H1 (cell line): ENCODE measurements at regions not wholly inside any gene's neighbourhood (a gene's known extent, or its start where the extent isn't known, plus 50 kb on each side); places are given as distances from the start of the nearest gene placed in this dataset.

ENCODE experiments used
- CTCF ChIA-PET: fragments of 300-600 bp; sonication (Branson Sonifier 250); formaldehyde crosslinking; loops from one replicate; lab custom pipeline; 2021; ENCODE audit not compliant: partially characterized antibody; lab: Charles Lee
- POLR2A ChIA-PET: fragments of 300-600 bp; sonication (Branson Sonifier 250); formaldehyde crosslinking; loops from one replicate; lab custom pipeline; 2021; ENCODE audit warnings: inconsistent platforms; ENCODE audit not compliant: partially characterized antibody; lab: Charles Lee
- DNase-seq, 2 experiments: peaks; one replicate each; pipeline versions ENCODE4 v3.0.0 to v3.0.0-alpha.2; 2010 to 2022; ENCODE audit warnings: low spot score in 2 of 2, low read depth in 1 of 2, mixed read lengths in 1 of 2
- FAIRE-seq: peaks from 2 replicates; lab custom pipeline; 2011; peaks lifted over from hg19 to GRCh38; lab: Jason Lieb, UNC
- H2AFZ ChIP-seq: 2 replicates; pipeline ENCODE4 v1.8.1; 2012; ENCODE audit warnings: low read length, inconsistent platforms
- H2AK5ac ChIP-seq: 2 replicates; pipeline ENCODE4 v1.6.1; 2013; ENCODE audit warnings: low read depth, low read length
- H2BK120ac ChIP-seq: replicated peaks from 2 replicates; pipeline ENCODE3; 2013; ENCODE audit warnings: low read depth, low read length, inconsistent platforms
- H2BK12ac ChIP-seq: 2 replicates; pipeline ENCODE4 v1.6.1; 2013; ENCODE audit warnings: low read depth, low read length
- H2BK15ac ChIP-seq: 2 replicates; pipeline ENCODE4 v1.6.1; 2013; ENCODE audit warnings: low read length
- H2BK20ac ChIP-seq: 2 replicates; pipeline ENCODE4 v1.6.1; 2013; ENCODE audit warnings: low read length
- H2BK5ac ChIP-seq: 2 replicates; pipeline ENCODE4 v1.6.1; 2013; ENCODE audit warnings: low read depth, low read length
- H3K14ac ChIP-seq: 2 replicates; pipeline ENCODE4 v1.6.1; 2013; ENCODE audit warnings: inconsistent platforms; ENCODE audit not compliant: insufficient read length
- H3K18ac ChIP-seq: 2 replicates; pipeline ENCODE4 v1.6.1; 2013; ENCODE audit warnings: low read length; ENCODE audit errors: extremely low read depth
- H3K23ac ChIP-seq: 2 replicates; pipeline ENCODE4 v1.6.1; 2013; ENCODE audit warnings: inconsistent platforms; ENCODE audit not compliant: insufficient read length
- H3K23me2 ChIP-seq: 2 replicates; pipeline ENCODE4 v1.6.1; 2013; ENCODE audit warnings: low read depth, low read length
- H3K27ac ChIP-seq: 2 replicates; pipeline ENCODE4 v1.6.1; 2011; ENCODE audit warnings: low read depth, low read length, inconsistent platforms
- H3K27me3 ChIP-seq, 4 experiments: replicated peaks in 1 of 4; 1 replicate in 1 of 4; 2 replicates in 3 of 4; pipeline versions ENCODE4 v1.6.1 to v1.8.1; 2011 to 2013; ENCODE audit warnings: low read length in 3 of 4, mild to moderate bottlenecking in 3 of 4, inconsistent platforms in 2 of 4, mixed read lengths in 2 of 4, moderate library complexity in 1 of 4; ENCODE audit not compliant: control insufficient read depth in 3 of 4, insufficient read depth in 3 of 4; ENCODE audit errors: extremely low read depth in 1 of 4
- H3K36me3 ChIP-seq, 4 experiments: 2 replicates each; pipeline versions ENCODE4 v1.6.1 to v1.8.1; 2011 to 2013; ENCODE audit warnings: mild to moderate bottlenecking in 4 of 4, low read length in 3 of 4, moderate library complexity in 2 of 4, control low read depth in 1 of 4, inconsistent platforms in 1 of 4; ENCODE audit not compliant: insufficient read depth in 4 of 4, control insufficient read depth in 2 of 4
- H3K4ac ChIP-seq: replicated peaks from 2 replicates; pipeline ENCODE3; 2013; ENCODE audit warnings: low read length, low read depth, mixed read lengths, inconsistent platforms; ENCODE audit not compliant: insufficient read length
- H3K4me1 ChIP-seq, 4 experiments: replicated peaks in 1 of 4; 1 replicate in 1 of 4; 2 replicates in 3 of 4; pipeline versions ENCODE4 v1.6.1 to v1.8.1; 2011 to 2013; ENCODE audit warnings: low read length in 3 of 4, inconsistent platforms in 2 of 4, mixed read lengths in 1 of 4; ENCODE audit not compliant: insufficient read depth in 4 of 4, control insufficient read depth in 3 of 4
- H3K4me2 ChIP-seq, 2 experiments: 2 replicates each; pipeline versions ENCODE4 v1.6.1 to v1.8.1; 2011 to 2013; ENCODE audit warnings: low read depth in 2 of 2, low read length in 2 of 2, control low read depth in 1 of 2, inconsistent platforms in 1 of 2, mild to moderate bottlenecking in 1 of 2; ENCODE audit not compliant: insufficient read depth in 1 of 2
- H3K4me3 ChIP-seq, 4 experiments: fragments of 200-600, 300-600 bp in 1 of 4; sonication (generic), shearing (Covaris generic), sonication (Bioruptor Twin) in 1 of 4; 2 replicates each; pipeline versions ENCODE4 v1.5.1 to v1.8.1; 2011 to 2016; ENCODE audit warnings: low read length in 4 of 4, low read depth in 3 of 4, control low read depth in 2 of 4, inconsistent platforms in 2 of 4, mild to moderate bottlenecking in 2 of 4, mixed read lengths in 1 of 4, moderate library complexity in 1 of 4; ENCODE audit not compliant: insufficient read depth in 2 of 4; ENCODE audit errors: extremely low read depth in 1 of 4
- H3K56ac ChIP-seq: replicated peaks from 2 replicates; pipeline ENCODE3; 2013; ENCODE audit warnings: low read depth, mild to moderate bottlenecking, mixed read lengths, low read length, inconsistent platforms; ENCODE audit not compliant: insufficient read length
- H3K79me1 ChIP-seq: 2 replicates; pipeline ENCODE4 v1.6.1; 2013; ENCODE audit warnings: low read depth, low read length, control low read depth
- H3K79me2 ChIP-seq, 2 experiments: 2 replicates each; pipeline versions ENCODE4 v1.6.1 to v1.8.1; 2012 to 2013; ENCODE audit warnings: low read length in 2 of 2, mild to moderate bottlenecking in 2 of 2, inconsistent platforms in 1 of 2; ENCODE audit not compliant: insufficient read depth in 2 of 2, control insufficient read depth in 1 of 2
- H3K9ac ChIP-seq, 4 experiments: replicated peaks in 1 of 4; 1 replicate in 1 of 4; 2 replicates in 3 of 4; pipeline versions ENCODE4 v1.6.1 to v1.8.1; 2011 to 2013; ENCODE audit warnings: low read depth in 3 of 4, low read length in 3 of 4, control low read depth in 2 of 4, mild to moderate bottlenecking in 2 of 4, moderate library complexity in 2 of 4, inconsistent platforms in 1 of 4; ENCODE audit errors: extremely low read depth in 1 of 4
- H3K9me3 ChIP-seq, 2 experiments: 2 replicates each; pipeline versions ENCODE4 v1.6.1 to v1.8.1; 2012 to 2013; ENCODE audit warnings: mild to moderate bottlenecking in 2 of 2, moderate library complexity in 2 of 2, control low read depth in 1 of 2, inconsistent platforms in 1 of 2, low read depth in 1 of 2, low read length in 1 of 2, mixed read lengths in 1 of 2; ENCODE audit not compliant: insufficient read depth in 2 of 2
- H4K20me1 ChIP-seq, 2 experiments: replicated peaks in 1 of 2; 2 replicates each; pipeline versions ENCODE3 to v1.8.1; 2011 to 2013; ENCODE audit warnings: inconsistent platforms in 2 of 2, low read length in 2 of 2, mild to moderate bottlenecking in 1 of 2; ENCODE audit not compliant: insufficient read depth in 2 of 2, control insufficient read depth in 1 of 2
- H4K5ac ChIP-seq: 2 replicates; pipeline ENCODE4 v1.6.1; 2013; ENCODE audit warnings: low read length, low read depth, mixed read lengths, inconsistent platforms; ENCODE audit not compliant: insufficient read length
- H4K8ac ChIP-seq: 2 replicates; pipeline ENCODE4 v1.8.0; 2013; ENCODE audit warnings: mild to moderate bottlenecking, moderate library complexity, low read length, inconsistent platforms; ENCODE audit not compliant: insufficient read depth; ENCODE audit errors: extremely low read depth
- H4K91ac ChIP-seq: replicated peaks from 2 replicates; pipeline ENCODE3; 2013; ENCODE audit warnings: low read length, mixed read lengths, inconsistent platforms; ENCODE audit not compliant: insufficient read length
- SIN3A ChIP-seq, 2 experiments: IDR thresholded peaks in 1 of 2; conservative IDR thresholded peaks in 1 of 2; 2 replicates each; pipeline ENCODE4 v1.6.1; 2011 to 2012; ENCODE audit warnings: low read length in 2 of 2, improper control_type of control experiment in 1 of 2, low read depth in 1 of 2, mild to moderate bottlenecking in 1 of 2
- SUZ12 ChIP-seq: fragments of 200-600 bp; sonication (generic); IDR thresholded peaks from 2 replicates; pipeline ENCODE4 v1.6.1; 2012; ENCODE audit warnings: mild to moderate bottlenecking, inconsistent platforms, low read length, moderate library complexity, mixed read lengths
- WGBS, 2 experiments: shearing (Covaris generic) in 1 of 2; methylation state at CpG; one replicate each; pipeline versions ENCODE4 v1.1.6 to v1.1.7; 2013 to 2015; ENCODE audit warnings: low lambda C conversion rate in 2 of 2, mixed read lengths in 2 of 2, inconsistent platforms in 1 of 2, low coverage in 1 of 2, missing lambda C conversion rate in 1 of 2; ENCODE audit not compliant: insufficient replicate concordance in 2 of 2, insufficient coverage in 1 of 2, insufficient read length in 1 of 2; ENCODE audit errors: extremely low coverage in 1 of 2, missing lambda C conversion rate in 1 of 2; 5-methylcytosine and 5-hydroxymethylcytosine counted together

DNA sequence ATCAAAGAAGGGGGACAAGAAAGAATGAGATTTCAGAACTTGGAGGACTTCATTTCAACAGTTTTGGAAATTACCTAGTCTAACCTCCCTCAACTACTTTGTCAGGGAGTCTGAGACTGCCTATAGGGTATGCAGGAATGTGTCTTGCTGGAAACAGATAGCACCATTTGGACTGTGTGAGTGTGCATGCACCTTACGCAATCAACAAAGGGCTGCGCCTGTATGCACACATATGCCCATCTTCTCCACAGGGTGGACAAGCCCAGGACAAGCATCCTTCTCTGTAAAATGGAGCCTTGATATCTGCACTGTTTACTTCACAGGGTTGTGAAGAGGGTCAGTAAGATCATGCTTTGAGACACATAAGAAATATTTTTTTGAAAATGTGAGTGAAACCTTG is 305.7 kb upstream of the ASIC2 start:
- H4K8ac ChIP-seq, result no peak overlapping the region
- POLR2A ChIA-PET, result no interaction called here
- H4K20me1 ChIP-seq, result no peaks in the 10 kb centered on the region
- peaks cover 0 to 6% (median 0%) of the 10 kb centered on the region in 4 experiments; a peak in 1 of 7 replicates for H3K4me1 ChIP-seq
- H2BK5ac ChIP-seq, result no peak overlapping the region
- no peak overlapping the region for H2BK12ac ChIP-seq
- no peak for FAIRE-seq
- H2BK20ac ChIP-seq, result no peak overlapping the region
- WGBS, 2 experiments, result 87% methylated on average over 2 of the region's 2 CpGs; no CpG with 5 or more reads in 1 of the 2 experiments
- no peaks in the 10 kb centered on the region for H3K9me3 ChIP-seq
- CTCF ChIA-PET, result no interaction called here
- H3K4me3 ChIP-seq, result no peak overlapping the region
- no peak overlapping the region for H2BK120ac ChIP-seq
- no peaks in the 10 kb centered on the region for H3K79me2 ChIP-seq
- no peak overlapping the region for H3K14ac ChIP-seq
- H2AFZ ChIP-seq, result no peak overlapping the region
- H2AK5ac ChIP-seq, result no peak overlapping the region
- DNase-seq, result no peak
- H3K4me2 ChIP-seq, result no peak overlapping the region
- TF ChIP-seq SIN3A (conservative IDR thresholded peaks at IDR 0.05 in 1 of 2, IDR thresholded peaks at IDR 0.05 in 1 of 2; ENCODE audit: low read depth in 1 of 2, low read length in 2 of 2) (no peak), SUZ12 (no peak)
- TF ChIP-seq, all 59 proteins: peak for 0
- Histone ChIP-seq H3K23ac (no peak overlapping the region), H3K23me2 (no peaks in the 10 kb centered on the region), H3K4ac (no peak overlapping the region), H2BK15ac (no peak overlapping the region), H3K56ac (no peak overlapping the region), H4K5ac (no peak overlapping the region), H3K27me3 (no peaks in the 10 kb centered on the region), H3K79me1 (peaks cover 2% of the 10 kb centered on the region), H4K91ac (no peak overlapping the region), H3K9ac (0 out of 7 replicates have a peak overlapping the region, but pooled peaks of 1 of the 4 experiments have one; percentile 7), H3K27ac (no peak overlapping the region), H3K18ac (no peak overlapping the region), H3K36me3 (no peaks in the 10 kb centered on the region)
